ENCODE measurements at regions not wholly inside any gene's neighbourhood (a gene's known extent, or its start where the extent isn't known, plus 50 kb on each side); places are given as distances from the start of the nearest gene placed in this dataset.

DNA sequence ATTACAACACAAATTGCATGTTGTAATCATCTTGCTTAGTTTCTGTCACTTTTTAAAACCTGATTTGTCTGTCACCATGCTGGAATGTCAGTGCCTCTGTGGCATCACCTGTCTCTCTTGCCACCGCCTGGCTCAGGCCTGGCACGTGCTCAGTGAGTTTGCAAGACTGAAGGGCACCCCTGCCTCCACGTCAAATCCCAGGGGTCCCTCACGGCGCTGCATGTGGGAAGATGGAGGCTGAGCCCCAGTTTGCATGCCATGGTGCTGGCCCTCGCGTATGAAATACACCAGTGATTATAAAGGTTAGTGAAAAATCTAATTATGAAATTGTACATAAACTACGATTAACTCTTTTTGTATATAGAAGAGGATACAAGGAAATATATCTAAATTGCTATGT, 51.9 kb upstream of the VIPR2 start:
- TF ChIP-seq, protein P1, sequence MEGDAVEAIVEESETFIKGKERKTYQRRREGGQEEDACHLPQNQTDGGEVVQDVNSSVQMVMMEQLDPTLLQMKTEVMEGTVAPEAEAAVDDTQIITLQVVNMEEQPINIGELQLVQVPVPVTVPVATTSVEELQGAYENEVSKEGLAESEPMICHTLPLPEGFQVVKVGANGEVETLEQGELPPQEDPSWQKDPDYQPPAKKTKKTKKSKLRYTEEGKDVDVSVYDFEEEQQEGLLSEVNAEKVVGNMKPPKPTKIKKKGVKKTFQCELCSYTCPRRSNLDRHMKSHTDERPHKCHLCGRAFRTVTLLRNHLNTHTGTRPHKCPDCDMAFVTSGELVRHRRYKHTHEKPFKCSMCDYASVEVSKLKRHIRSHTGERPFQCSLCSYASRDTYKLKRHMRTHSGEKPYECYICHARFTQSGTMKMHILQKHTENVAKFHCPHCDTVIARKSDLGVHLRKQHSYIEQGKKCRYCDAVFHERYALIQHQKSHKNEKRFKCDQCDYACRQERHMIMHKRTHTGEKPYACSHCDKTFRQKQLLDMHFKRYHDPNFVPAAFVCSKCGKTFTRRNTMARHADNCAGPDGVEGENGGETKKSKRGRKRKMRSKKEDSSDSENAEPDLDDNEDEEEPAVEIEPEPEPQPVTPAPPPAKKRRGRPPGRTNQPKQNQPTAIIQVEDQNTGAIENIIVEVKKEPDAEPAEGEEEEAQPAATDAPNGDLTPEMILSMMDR (IDR thresholded peaks at IDR 0.05 in 4 of 5, conservative IDR thresholded peaks at IDR 0.05 in 1 of 5), result no peak
- TF ChIP-seq POLR2A (IDR thresholded peaks at IDR 0.05), result no peak

Measured in gastrocnemius medialis (tissue), 4 donors.